AG09309 (cell line): ENCODE measurements at regions not wholly inside any gene's neighbourhood (a gene's known extent, or its start where the extent isn't known, plus 50 kb on each side); places are given as distances from the start of the nearest gene placed in this dataset.

Source experiments
- DNase-seq: peaks from one replicate; pipeline ENCODE4 v3.0.0-alpha.2; 2010; ENCODE audit warnings: low read depth
- H3K4me3 ChIP-seq: 2 replicates; pipeline ENCODE4 v1.5.1; 2011; ENCODE audit warnings: mild to moderate bottlenecking, low read depth, low read length, moderate library complexity; ENCODE audit not compliant: control insufficient read depth
- TF ChIP-seq, protein P1 (sequence below): IDR thresholded peaks from 2 replicates; pipeline ENCODE4 v1.5.1; 2011; ENCODE audit warnings: mild to moderate bottlenecking, low read depth, low read length, inconsistent platforms; ENCODE audit not compliant: insufficient read depth, control insufficient read depth; ENCODE audit errors: missing control alignments

DNA sequence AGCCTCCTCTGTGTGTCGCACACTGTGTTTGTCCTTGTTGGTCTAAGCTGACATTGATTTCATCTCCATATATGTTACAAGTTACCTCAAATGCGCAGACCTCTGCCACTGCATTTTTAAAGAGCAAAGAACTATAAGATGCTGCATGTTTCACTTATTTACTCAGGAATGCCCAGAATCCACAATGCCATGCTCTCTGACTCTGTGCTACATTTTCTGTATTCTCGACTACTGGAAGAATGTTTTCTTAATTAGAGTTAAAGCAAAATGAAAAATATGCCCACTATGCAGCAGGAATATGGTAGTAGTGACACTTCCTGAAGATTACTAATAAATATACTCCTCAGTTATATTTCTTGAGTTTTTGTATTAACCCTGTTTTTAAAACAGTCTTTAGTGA lies 296.4 kb downstream of the HACE1 start:
- DNase-seq = no peak
- TF ChIP-seq, protein P1, sequence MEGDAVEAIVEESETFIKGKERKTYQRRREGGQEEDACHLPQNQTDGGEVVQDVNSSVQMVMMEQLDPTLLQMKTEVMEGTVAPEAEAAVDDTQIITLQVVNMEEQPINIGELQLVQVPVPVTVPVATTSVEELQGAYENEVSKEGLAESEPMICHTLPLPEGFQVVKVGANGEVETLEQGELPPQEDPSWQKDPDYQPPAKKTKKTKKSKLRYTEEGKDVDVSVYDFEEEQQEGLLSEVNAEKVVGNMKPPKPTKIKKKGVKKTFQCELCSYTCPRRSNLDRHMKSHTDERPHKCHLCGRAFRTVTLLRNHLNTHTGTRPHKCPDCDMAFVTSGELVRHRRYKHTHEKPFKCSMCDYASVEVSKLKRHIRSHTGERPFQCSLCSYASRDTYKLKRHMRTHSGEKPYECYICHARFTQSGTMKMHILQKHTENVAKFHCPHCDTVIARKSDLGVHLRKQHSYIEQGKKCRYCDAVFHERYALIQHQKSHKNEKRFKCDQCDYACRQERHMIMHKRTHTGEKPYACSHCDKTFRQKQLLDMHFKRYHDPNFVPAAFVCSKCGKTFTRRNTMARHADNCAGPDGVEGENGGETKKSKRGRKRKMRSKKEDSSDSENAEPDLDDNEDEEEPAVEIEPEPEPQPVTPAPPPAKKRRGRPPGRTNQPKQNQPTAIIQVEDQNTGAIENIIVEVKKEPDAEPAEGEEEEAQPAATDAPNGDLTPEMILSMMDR = no peak
- H3K4me3 ChIP-seq = no peak overlapping the region

DNA sequence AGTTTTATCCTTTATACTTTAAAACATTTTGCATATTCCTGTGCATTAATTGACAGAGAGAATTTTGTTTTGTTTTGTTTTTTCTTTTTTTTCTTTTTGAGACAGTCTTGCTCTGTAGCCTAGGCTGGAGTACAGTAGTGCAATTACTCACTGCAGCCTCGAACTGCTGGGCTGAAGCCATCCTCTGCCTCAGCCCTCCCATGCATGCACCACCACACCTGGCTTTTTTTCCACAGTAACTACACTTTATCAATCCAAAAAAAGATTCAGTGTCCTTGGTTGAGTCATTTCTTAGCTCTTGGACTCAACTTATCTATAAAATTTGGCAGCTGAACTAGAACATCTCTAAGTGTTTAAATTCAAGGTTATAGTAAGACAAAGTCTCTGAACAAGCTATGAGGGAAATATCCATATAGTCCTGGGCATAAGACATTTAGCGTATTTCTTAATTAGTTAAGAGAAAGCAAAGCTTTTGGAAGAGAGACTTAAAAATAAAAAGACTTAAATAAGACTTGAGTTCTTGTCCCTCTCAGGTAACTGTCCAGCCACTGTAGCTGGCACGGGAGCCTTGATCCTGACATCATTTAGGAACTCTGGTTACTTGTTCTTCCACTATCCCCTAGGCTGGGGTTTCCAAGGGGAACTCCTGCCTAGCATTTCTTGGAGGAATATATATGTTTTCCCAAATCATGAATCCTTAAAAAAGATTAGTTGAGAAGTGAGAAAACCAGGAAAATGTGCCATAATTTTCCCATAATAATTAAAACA lies 300.1 kb downstream of the HACE1 start:
- TF ChIP-seq, protein P1 = no peak
- DNase-seq = no peak
- no peak overlapping the region for H3K4me3 ChIP-seq

DNA sequence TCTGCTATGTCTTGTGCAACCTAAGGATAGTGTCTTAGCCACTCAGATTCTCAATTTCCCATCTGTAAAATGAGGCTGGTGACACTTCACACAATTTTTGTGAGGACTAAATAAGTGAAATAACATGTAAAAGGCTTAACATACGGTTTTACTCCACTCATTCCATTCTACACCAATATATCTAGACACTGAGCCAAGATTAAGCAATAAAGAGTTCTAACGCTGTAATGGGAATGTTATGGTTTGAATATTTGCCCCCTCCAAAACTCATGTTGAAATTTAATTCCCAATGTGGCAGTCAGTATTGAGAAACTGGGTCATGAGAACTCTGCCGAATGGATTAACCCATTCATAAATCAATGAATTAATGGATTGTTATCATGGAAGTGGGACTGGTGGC lies 301.0 kb downstream of the HACE1 start:
- DNase-seq = peak; percentile 8
- no peak overlapping the region for H3K4me3 ChIP-seq
- TF ChIP-seq, protein P1 = no peak

DNA sequence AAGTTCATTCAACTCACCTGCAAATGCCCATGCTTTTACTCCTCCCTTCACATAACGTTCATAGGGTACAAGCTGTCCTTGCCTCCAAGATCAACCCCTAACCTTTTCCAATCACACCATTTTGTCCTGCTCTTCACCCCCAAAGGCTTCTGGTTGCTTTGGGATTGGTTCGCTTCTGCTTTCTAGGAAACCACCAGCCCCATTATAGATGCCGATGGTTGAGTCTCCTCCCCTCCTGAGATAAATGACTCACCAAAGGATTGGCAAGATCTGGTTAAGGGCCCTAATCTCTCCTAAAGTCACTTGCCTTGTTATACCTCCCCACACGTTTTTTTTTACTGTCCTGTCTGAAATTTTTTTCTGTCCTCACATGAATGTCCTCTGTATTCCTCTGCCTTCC lies 311.4 kb downstream of the HACE1 start:
- no peak overlapping the region for H3K4me3 ChIP-seq
- DNase-seq = no peak
- TF ChIP-seq, protein P1 = no peak

DNA sequence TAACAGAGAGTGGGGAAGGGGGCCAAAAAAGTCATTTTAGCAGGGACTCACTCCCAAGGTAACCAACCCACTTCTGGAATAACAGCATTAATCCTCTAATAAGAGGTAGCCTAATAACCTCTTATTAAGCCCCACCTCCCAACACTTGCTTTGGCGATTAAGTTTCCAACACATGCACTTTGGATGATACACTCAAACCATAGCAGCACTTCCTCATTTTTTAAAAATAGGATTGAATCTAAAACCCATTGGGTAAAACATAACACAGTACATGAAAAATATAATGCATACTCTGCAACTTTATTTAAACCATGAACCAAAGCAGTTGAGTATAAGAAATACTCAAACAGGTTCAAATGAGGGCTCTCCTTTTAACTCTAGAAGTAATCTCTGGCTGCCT lies 318.3 kb downstream of the HACE1 start:
- H3K4me3 ChIP-seq = no peak overlapping the region
- TF ChIP-seq, protein P1 = no peak
- DNase-seq = no peak

DNA sequence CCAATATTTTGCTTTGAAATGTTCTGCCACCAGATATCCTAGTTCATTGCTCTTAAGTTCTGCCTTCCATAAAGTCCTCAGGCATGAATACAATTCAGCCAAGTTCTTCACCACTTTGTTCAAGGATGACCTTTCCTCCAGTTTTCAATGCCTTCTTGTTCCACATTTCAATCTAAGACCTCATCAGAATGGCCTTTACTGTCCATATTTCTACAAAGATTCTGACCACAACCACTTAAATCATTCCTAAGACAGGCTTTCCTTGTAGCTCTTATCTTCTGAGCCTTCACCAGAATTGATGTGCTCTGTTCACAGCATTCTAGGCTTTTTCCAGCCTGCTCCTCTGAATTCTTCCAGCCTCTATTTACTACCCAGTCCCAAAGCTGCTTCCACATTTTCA lies 319.0 kb downstream of the HACE1 start:
- DNase-seq = peak; percentile 61
- TF ChIP-seq, protein P1 = no peak
- no peak overlapping the region for H3K4me3 ChIP-seq
